ENCODE measurements at regions not wholly inside any gene's neighbourhood (a gene's known extent, or its start where the extent isn't known, plus 50 kb on each side); places are given as distances from the start of the nearest gene placed in this dataset.

DNA sequence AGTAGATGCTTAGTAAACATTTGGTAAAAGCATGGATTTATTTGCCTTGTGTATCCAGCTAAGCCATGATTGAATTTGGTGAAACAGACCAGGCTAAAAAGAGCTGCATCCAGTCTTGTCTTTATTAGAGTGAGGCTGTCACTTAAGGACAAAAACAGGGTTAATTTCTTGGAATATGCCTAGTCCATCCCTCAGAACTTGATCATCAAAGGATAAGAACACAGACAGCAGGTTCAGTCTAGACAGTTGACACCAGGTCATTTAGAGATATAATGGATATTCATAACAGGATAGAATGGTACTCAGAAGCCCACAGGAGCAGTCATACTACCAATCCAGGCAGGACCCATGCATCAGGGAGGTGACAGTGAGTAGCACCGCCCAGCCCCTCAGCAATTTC, 434.9 kb upstream of the ST6GAL2 start:
- TF ChIP-seq, protein P1, sequence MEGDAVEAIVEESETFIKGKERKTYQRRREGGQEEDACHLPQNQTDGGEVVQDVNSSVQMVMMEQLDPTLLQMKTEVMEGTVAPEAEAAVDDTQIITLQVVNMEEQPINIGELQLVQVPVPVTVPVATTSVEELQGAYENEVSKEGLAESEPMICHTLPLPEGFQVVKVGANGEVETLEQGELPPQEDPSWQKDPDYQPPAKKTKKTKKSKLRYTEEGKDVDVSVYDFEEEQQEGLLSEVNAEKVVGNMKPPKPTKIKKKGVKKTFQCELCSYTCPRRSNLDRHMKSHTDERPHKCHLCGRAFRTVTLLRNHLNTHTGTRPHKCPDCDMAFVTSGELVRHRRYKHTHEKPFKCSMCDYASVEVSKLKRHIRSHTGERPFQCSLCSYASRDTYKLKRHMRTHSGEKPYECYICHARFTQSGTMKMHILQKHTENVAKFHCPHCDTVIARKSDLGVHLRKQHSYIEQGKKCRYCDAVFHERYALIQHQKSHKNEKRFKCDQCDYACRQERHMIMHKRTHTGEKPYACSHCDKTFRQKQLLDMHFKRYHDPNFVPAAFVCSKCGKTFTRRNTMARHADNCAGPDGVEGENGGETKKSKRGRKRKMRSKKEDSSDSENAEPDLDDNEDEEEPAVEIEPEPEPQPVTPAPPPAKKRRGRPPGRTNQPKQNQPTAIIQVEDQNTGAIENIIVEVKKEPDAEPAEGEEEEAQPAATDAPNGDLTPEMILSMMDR (IDR thresholded peaks at IDR 0.05) = no peak
- TF ChIP-seq POLR2A (IDR thresholded peaks at IDR 0.05) (no peak), POLR2AphosphoS5 (IDR thresholded peaks at IDR 0.05) (no peak)
